ENCODE measurements at regions not wholly inside any gene's neighbourhood (a gene's known extent, or its start where the extent isn't known, plus 50 kb on each side); places are given as distances from the start of the nearest gene placed in this dataset.
"Not testable (repeated sequence)": the region's sequence is repeated elsewhere in the genome, so short reads cannot be mapped to it uniquely, and the experiment has no call there.

- H3K36me3 ChIP-seq (ENCODE audit: insufficient read depth in 1 of 2, low read depth in 1 of 2); H3K27me3 ChIP-seq (ENCODE audit: insufficient read depth in 3 of 3, low read length in 2 of 3); DNase-seq; intact Hi-C loops (cut with DNase I); H3K27ac ChIP-seq; H3K9me3 ChIP-seq; ATAC-seq; H3K4me3 ChIP-seq; H3K4me1 ChIP-seq: not testable (repeated sequence)
- WGBS, 3 donors, result 96 to 98% (median 96%) methylated on average over 11 to 29 of the region's 30 CpGs
Measured at GRCh38 chr5:12573916-12574297, 669.7 kb upstream of the CTNND2 start.

- 67 to 75% (median 70%) methylated on average over 1 of the region's 1 CpG for WGBS, 3 donors
- H3K4me3 ChIP-seq, result no peak overlapping the region
- no peaks in the 10 kb centered on the region for H3K4me1 ChIP-seq
- DNase-seq (no peak), ATAC-seq (no peak)
- no peaks in the 10 kb centered on the region for H3K27me3 ChIP-seq (ENCODE audit: insufficient read depth in 3 of 3, low read length in 2 of 3)
- intact Hi-C loops (cut with DNase I), result no loop called here
- H3K36me3 ChIP-seq (ENCODE audit: insufficient read depth in 1 of 2, low read depth in 1 of 2), result no peaks in the 10 kb centered on the region
- H3K9me3 ChIP-seq, result no peaks in the 10 kb centered on the region
- TF ChIP-seq CTCF (IDR thresholded peaks at IDR 0.05), result no peak
- no peak overlapping the region for H3K27ac ChIP-seq
Measured at GRCh38 chr5:12570688-12571087, 666.4 kb upstream of the CTNND2 start.

- intact Hi-C loops (cut with DNase I), result no loop called here
- ATAC-seq (no peak), DNase-seq (no peak)
- Histone ChIP-seq H3K27ac (no peak overlapping the region), H3K4me3 (no peak overlapping the region), H3K4me1 (no peaks in the 10 kb centered on the region), H3K27me3 (ENCODE audit: insufficient read depth in 3 of 3, low read length in 2 of 3) (no peaks in the 10 kb centered on the region), H3K36me3 (ENCODE audit: insufficient read depth in 1 of 2, low read depth in 1 of 2) (no peaks in the 10 kb centered on the region), H3K9me3 (no peaks in the 10 kb centered on the region)
- TF ChIP-seq CTCF (IDR thresholded peaks at IDR 0.05), result no peak
- 89 to 95% (median 89%) methylated on average over 1 of the region's 1 CpG for WGBS, 3 donors
Measured at GRCh38 chr5:12566441-12566840, 662.2 kb upstream of the CTNND2 start.

GRCh38 chr5:12557012-12557411, 652.8 kb upstream of the CTNND2 start:
- H3K4me3 ChIP-seq, result no peak overlapping the region
- no peak for ATAC-seq
- H3K36me3 ChIP-seq (ENCODE audit: insufficient read depth in 1 of 2, low read depth in 1 of 2), result no peaks in the 10 kb centered on the region
- no peak overlapping the region for H3K27ac ChIP-seq
- no peaks in the 10 kb centered on the region for H3K9me3 ChIP-seq
- no peaks in the 10 kb centered on the region for H3K27me3 ChIP-seq (ENCODE audit: insufficient read depth in 3 of 3, low read length in 2 of 3)
- intact Hi-C loops (cut with DNase I), result no loop called here
- no peak for TF ChIP-seq CTCF (IDR thresholded peaks at IDR 0.05)
- no peaks in the 10 kb centered on the region for H3K4me1 ChIP-seq
- WGBS, 3 donors, result 58 to 73% (median 67%) methylated on average over 2 of the region's 2 CpGs
- DNase-seq, result no peak

GRCh38 chr5:12526113-12526512, 621.9 kb upstream of the CTNND2 start:
- H3K36me3 ChIP-seq (ENCODE audit: insufficient read depth in 1 of 2, low read depth in 1 of 2), result no peaks in the 10 kb centered on the region
- no peak for ATAC-seq
- H3K27ac ChIP-seq, result no peak overlapping the region
- H3K4me1 ChIP-seq, result no peaks in the 10 kb centered on the region
- DNase-seq, result no peak
- no peak for TF ChIP-seq CTCF (IDR thresholded peaks at IDR 0.05)
- 96 to 100% (median 96%) methylated on average over 1 of the region's 1 CpG for WGBS, 3 donors
- H3K4me3 ChIP-seq, result no peak overlapping the region
- no peaks in the 10 kb centered on the region for H3K27me3 ChIP-seq (ENCODE audit: insufficient read depth in 3 of 3, low read length in 2 of 3)
- no peaks in the 10 kb centered on the region for H3K9me3 ChIP-seq
- intact Hi-C loops (cut with DNase I), result no loop called here
